Mucosa of stomach (tissue), 1 donor: ENCODE measurements at regions not wholly inside any gene's neighbourhood (a gene's known extent, or its start where the extent isn't known, plus 50 kb on each side); places are given as distances from the start of the nearest gene placed in this dataset.

Experiments
- H3K27me3 ChIP-seq: one replicate; pipeline ENCODE4 v1.7.0; 2013; ENCODE audit warnings: mild to moderate bottlenecking, low read length; ENCODE audit not compliant: control insufficient read depth, insufficient read depth
- H3K36me3 ChIP-seq: one replicate; pipeline ENCODE4 v1.7.0; 2013; ENCODE audit warnings: low read length; ENCODE audit not compliant: control insufficient read depth, insufficient read depth
- H3K4me1 ChIP-seq: one replicate; pipeline ENCODE4 v1.7.0; 2013; ENCODE audit warnings: mild to moderate bottlenecking, low read length; ENCODE audit not compliant: control insufficient read depth, insufficient read depth
- H3K4me3 ChIP-seq: one replicate; pipeline ENCODE4 v1.7.0; 2013; ENCODE audit warnings: low read length
- H3K9ac ChIP-seq: one replicate; pipeline ENCODE4 v1.7.0; 2013; ENCODE audit warnings: mild to moderate bottlenecking, low read length, moderate library complexity
- H3K9me3 ChIP-seq: one replicate; pipeline ENCODE4 v1.7.0; 2013; ENCODE audit warnings: mild to moderate bottlenecking, low read length, moderate library complexity; ENCODE audit not compliant: control insufficient read depth
- donor health status: Pancreatic carcinoma.

GRCh38 chr16:86945166-86945900 is 367.0 kb downstream of the FOXL1 start:
- no peaks in the 10 kb centered on the region for H3K36me3 ChIP-seq
- H3K4me3 ChIP-seq, result no peak overlapping the region
- no peaks in the 10 kb centered on the region for H3K9me3 ChIP-seq
- H3K9ac ChIP-seq, result no peak overlapping the region
- no peaks in the 10 kb centered on the region for H3K4me1 ChIP-seq
- H3K27me3 ChIP-seq, result no peaks in the 10 kb centered on the region

GRCh38 chr16:86946396-86946795 is 368.0 kb downstream of the FOXL1 start:
- Histone ChIP-seq H3K36me3 (no peaks in the 10 kb centered on the region), H3K27me3 (no peaks in the 10 kb centered on the region), H3K9me3 (no peaks in the 10 kb centered on the region), H3K4me1 (no peaks in the 10 kb centered on the region), H3K9ac (no peak overlapping the region), H3K4me3 (no peak overlapping the region)

GRCh38 chr16:86946981-86947380 is 368.6 kb downstream of the FOXL1 start:
- no peaks in the 10 kb centered on the region for H3K9me3 ChIP-seq

GRCh38 chr16:86948046-86948445 is 369.1 kb downstream of the C16orf95 start:
- H3K4me1 ChIP-seq, result no peaks in the 10 kb centered on the region
- H3K9ac ChIP-seq, result no peak overlapping the region
- no peak overlapping the region for H3K4me3 ChIP-seq
- H3K36me3 ChIP-seq, result no peaks in the 10 kb centered on the region
- H3K27me3 ChIP-seq, result no peaks in the 10 kb centered on the region
- no peaks in the 10 kb centered on the region for H3K9me3 ChIP-seq

More at GRCh38 chr16:86946981-86947380, 368.6 kb downstream of the FOXL1 start:
- H3K9ac ChIP-seq, result no peak overlapping the region
- H3K4me1 ChIP-seq, result no peaks in the 10 kb centered on the region
- no peak overlapping the region for H3K4me3 ChIP-seq
- H3K36me3 ChIP-seq, result no peaks in the 10 kb centered on the region
- no peaks in the 10 kb centered on the region for H3K27me3 ChIP-seq

- H3K36me3 ChIP-seq, result no peaks in the 10 kb centered on the region
- no peaks in the 10 kb centered on the region for H3K27me3 ChIP-seq
- H3K9ac ChIP-seq, result no peak overlapping the region
- no peaks in the 10 kb centered on the region for H3K9me3 ChIP-seq
- H3K4me1 ChIP-seq, result no peaks in the 10 kb centered on the region
- H3K4me3 ChIP-seq, result no peak overlapping the region
These were observed 368.1 kb downstream of the C16orf95 start for GRCh38 chr16:86949116-86949515.

- H3K4me1 ChIP-seq, result no peaks in the 10 kb centered on the region
- no peak overlapping the region for H3K4me3 ChIP-seq
- no peaks in the 10 kb centered on the region for H3K36me3 ChIP-seq
- no peaks in the 10 kb centered on the region for H3K27me3 ChIP-seq
- H3K9ac ChIP-seq, result no peak overlapping the region
- no peaks in the 10 kb centered on the region for H3K9me3 ChIP-seq
These were observed 367.6 kb downstream of the C16orf95 start for GRCh38 chr16:86949630-86950029.

- no peak overlapping the region for H3K4me3 ChIP-seq
These were observed 366.0 kb downstream of the C16orf95 start for GRCh38 chr16:86951041-86951822.

GRCh38 chr16:86951831-86952598 is 365.2 kb downstream of the C16orf95 start:
- no peaks in the 10 kb centered on the region for H3K36me3 ChIP-seq
- H3K4me3 ChIP-seq, result no peak overlapping the region
- no peaks in the 10 kb centered on the region for H3K9me3 ChIP-seq
- no peaks in the 10 kb centered on the region for H3K27me3 ChIP-seq
- no peak overlapping the region for H3K9ac ChIP-seq
- H3K4me1 ChIP-seq, result no peaks in the 10 kb centered on the region

More at GRCh38 chr16:86951041-86951822, 366.0 kb downstream of the C16orf95 start:
- Histone ChIP-seq H3K9me3 (no peaks in the 10 kb centered on the region), H3K36me3 (no peaks in the 10 kb centered on the region), H3K9ac (no peak overlapping the region), H3K4me1 (no peaks in the 10 kb centered on the region), H3K27me3 (no peaks in the 10 kb centered on the region)

GRCh38 chr16:86952769-86953168 is 364.4 kb downstream of the C16orf95 start:
- H3K36me3 ChIP-seq, result no peaks in the 10 kb centered on the region
- no peak overlapping the region for H3K9ac ChIP-seq
- no peak overlapping the region for H3K4me3 ChIP-seq
- no peaks in the 10 kb centered on the region for H3K9me3 ChIP-seq
- H3K27me3 ChIP-seq, result no peaks in the 10 kb centered on the region
- H3K4me1 ChIP-seq, result no peaks in the 10 kb centered on the region

GRCh38 chr16:86953631-86954391 is 363.4 kb downstream of the C16orf95 start:
- no peak overlapping the region for H3K9ac ChIP-seq
- H3K4me1 ChIP-seq, result no peaks in the 10 kb centered on the region
- H3K36me3 ChIP-seq, result no peaks in the 10 kb centered on the region
- peaks cover under 1% of the 10 kb centered on the region for H3K27me3 ChIP-seq
- H3K9me3 ChIP-seq, result no peaks in the 10 kb centered on the region
- H3K4me3 ChIP-seq, result no peak overlapping the region

GRCh38 chr16:86955136-86955855 is 361.9 kb downstream of the C16orf95 start:
- peaks cover 7% of the 10 kb centered on the region for H3K27me3 ChIP-seq
- no peaks in the 10 kb centered on the region for H3K9me3 ChIP-seq

More at GRCh38 chr16:86955136-86955855, 361.9 kb downstream of the C16orf95 start:
- Histone ChIP-seq H3K4me1 (no peaks in the 10 kb centered on the region), H3K36me3 (no peaks in the 10 kb centered on the region), H3K4me3 (no peak overlapping the region), H3K9ac (no peak overlapping the region)
